ENCODE measurements at regions not wholly inside any gene's neighbourhood (a gene's known extent, or its start where the extent isn't known, plus 50 kb on each side); places are given as distances from the start of the nearest gene placed in this dataset.

DNA sequence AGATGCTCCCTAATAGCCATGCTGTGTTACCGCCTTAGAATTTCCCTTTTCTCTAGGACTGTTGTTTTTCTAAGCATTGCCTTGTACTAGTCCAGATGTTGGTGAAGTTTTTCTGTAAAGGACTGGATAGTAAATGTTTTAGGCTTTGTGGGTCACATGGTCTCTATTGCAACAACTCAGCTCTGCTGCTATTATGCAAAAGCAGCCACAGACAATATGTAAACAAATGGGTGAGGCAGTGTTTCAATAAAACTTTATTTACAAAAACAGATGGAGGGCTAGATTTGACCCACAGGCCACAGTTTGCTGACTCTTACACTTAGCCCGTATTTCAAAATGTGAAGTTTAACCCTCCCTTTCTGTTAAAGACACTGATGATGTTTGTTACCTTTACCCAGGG lies 207.6 kb upstream of the MYLIP start:
- no peak for TF ChIP-seq EZH2 (IDR thresholded peaks at IDR 0.05; ENCODE audit: borderline replicate concordance, low read length)
- TF ChIP-seq, protein P1, sequence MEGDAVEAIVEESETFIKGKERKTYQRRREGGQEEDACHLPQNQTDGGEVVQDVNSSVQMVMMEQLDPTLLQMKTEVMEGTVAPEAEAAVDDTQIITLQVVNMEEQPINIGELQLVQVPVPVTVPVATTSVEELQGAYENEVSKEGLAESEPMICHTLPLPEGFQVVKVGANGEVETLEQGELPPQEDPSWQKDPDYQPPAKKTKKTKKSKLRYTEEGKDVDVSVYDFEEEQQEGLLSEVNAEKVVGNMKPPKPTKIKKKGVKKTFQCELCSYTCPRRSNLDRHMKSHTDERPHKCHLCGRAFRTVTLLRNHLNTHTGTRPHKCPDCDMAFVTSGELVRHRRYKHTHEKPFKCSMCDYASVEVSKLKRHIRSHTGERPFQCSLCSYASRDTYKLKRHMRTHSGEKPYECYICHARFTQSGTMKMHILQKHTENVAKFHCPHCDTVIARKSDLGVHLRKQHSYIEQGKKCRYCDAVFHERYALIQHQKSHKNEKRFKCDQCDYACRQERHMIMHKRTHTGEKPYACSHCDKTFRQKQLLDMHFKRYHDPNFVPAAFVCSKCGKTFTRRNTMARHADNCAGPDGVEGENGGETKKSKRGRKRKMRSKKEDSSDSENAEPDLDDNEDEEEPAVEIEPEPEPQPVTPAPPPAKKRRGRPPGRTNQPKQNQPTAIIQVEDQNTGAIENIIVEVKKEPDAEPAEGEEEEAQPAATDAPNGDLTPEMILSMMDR (conservative IDR thresholded peaks at IDR 0.05 in 1 of 2, IDR thresholded peaks at IDR 0.05 in 1 of 2; ENCODE audit: extremely low read depth in 1 of 2, insufficient read depth in 1 of 2, low read depth in 1 of 2, low read length in 2 of 2): no peak

Data from mammary epithelial cell (primary cell).